Brain pericyte (primary cell): ENCODE measurements at regions not wholly inside any gene's neighbourhood (a gene's known extent, or its start where the extent isn't known, plus 50 kb on each side); places are given as distances from the start of the nearest gene placed in this dataset.
"Not testable (repeated sequence)": the region's sequence is repeated elsewhere in the genome, so short reads cannot be mapped to it uniquely, and the experiment has no call there.

Experiments
- DNase-seq: peaks from one replicate; pipeline ENCODE4 v3.0.0-alpha.2; 2012; ENCODE audit warnings: low read depth, low spot score

DNA sequence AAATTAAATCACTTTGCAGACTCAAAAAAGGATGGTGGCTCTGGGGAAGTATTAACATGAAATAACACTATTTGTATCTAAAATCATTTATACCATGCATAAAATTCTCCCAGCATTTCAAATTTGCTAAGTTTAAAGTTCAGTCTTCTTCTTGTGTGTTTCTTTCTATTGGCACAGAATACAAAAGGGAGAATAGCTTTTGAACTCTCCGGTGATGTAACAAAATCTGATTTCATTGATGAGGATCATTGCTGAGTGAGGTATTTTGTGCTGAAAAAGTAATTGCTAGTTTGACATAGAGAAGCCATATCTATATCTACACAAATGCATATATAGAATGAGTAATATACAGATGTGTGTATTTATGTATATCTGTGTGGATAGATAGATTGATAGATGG is 174.8 kb downstream of the LACC1 start:
- no peak for DNase-seq

DNA sequence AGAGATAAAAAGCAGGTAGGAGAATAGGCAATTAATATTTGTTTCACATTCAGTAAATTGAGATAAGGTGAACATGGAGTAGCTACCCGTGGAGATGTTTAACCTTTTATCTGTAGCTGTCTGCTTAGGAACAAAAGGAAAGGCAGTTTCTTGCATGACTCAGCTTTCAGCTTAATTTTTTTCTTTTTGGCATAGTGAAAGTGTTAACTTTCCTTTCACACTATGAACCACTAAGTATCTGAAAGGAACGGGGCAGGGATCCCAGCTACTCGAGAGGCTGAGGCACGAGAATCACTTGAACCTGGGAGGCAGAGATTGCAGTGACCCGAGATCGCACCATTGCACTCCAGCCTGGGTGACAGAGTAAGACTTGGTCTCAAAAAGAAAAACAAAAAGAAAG is 176.0 kb downstream of the LACC1 start:
- DNase-seq = not testable (repeated sequence)

DNA sequence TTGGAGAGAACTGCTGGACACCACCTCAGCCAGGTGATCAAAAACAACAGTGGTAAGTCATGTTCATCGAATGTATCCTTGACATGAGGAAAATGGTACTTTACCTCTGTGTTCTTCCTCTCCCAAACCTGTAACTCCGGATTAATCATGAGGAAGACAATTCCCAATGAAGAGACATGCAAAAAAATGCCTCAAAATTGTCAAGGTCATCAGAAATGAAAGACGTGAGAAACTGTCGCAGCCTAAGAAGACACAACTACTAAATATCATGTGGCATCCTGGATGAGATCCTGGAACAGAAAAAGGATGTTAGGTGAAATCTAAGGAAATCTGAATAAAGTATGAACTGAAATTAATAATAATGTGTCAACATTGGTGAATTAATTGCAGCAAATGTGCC is 178.4 kb downstream of the LACC1 start:
- DNase-seq = no peak

DNA sequence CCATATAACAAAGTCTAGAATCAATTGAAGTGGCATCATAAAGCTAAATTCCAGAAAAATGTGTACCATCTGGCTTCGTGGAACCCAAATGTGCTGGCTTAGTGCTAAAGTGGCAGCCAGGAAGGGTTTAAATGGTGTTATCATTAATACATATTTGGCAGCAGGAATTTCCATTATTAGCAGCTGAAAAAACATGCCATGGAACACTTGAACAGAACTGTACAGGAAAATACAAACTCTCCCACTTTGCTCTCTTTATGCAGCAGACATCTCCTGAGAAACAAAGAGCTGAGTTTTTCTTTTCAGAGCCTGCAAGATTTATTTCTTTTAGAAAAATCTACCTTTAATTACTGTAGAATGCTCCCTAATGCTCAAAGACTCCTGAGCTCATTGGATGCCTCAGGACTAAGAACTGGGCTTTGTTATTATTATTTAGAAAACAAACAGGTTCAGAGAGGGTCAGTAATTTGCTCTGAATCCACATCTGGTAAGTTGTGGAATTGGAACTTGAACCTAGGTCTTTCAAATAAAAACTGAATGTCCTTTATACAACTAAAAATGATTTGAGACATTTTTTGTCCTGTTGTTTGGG is 179.0 kb downstream of the LACC1 start:
- DNase-seq = no peak

DNA sequence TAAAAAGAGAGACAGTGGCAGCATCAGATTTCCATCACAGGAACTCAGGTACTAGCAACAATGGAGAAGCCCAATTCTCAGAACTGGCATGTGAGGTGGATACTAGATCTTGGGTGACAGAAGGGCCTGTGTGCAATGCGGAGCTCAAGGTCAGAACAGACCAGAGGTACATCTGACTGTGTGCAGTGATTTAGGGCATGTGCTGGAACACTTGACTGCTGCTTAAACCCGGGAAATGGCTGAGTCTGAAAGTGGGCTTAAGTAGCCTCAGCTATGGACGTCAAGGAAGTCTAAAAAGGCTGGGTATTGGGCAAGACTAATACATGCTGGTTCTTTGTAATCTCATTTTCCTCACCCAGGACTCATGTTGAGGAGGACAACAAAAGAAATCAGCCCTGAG is 182.2 kb downstream of the LACC1 start:
- DNase-seq = no peak

DNA sequence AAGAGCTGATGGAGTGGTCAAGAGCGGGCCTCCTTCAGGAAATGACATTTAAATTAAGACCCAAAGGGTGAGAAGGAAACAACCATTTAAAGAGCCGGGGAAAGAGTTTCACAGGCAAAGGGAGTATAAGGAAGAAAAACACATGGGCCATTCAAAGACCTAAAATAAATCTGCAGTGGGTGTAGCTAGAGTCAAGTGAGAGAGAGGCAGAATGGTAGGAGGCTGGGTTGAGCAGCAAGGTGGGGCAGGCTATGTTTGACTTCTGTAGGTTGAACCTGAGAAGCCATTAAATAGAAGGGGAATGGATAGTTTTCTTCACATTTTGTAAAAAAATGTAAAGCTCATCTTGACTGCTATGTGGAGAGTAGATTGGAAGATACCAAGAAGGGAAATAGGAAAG is 183.8 kb downstream of the LACC1 start:
- no peak for DNase-seq

DNA sequence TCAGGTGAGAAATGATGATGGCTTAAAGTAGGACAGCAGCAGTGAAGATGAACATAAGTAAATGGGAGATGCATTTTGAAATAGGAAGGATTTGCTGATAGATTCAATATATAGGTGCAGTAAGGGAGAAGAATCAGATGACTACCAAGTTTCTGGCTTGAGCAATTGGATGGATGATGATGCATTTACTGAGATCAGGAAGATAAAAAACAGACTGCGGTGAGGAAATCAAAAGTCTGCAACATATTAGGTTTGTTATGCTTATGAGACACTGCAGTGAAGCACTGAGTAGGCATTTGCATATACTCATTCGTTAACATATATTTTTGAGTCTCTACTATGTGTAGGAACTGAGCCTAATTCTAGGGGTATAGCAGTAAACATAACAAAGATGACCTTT is 184.2 kb downstream of the LACC1 start:
- DNase-seq = no peak

DNA sequence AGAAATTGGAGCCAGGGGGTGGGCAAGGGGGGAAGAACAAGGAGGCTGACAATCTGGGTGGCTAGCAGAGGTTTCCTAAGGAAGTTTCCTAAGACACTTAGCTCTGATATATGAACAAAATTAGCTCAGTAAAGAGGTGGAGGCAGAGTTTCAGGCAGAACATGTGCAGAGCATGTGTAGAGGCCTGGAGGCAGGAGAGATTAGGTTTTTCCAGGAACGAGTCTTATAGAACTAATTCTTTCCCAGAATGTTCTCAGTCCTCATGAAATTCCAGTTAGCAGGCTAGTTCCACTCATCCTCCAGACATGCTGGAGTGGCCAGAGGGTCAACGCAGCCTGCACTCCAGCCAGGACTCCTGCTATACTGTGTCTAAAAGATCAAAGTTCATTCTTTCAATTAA is 184.7 kb downstream of the LACC1 start:
- no peak for DNase-seq

DNA sequence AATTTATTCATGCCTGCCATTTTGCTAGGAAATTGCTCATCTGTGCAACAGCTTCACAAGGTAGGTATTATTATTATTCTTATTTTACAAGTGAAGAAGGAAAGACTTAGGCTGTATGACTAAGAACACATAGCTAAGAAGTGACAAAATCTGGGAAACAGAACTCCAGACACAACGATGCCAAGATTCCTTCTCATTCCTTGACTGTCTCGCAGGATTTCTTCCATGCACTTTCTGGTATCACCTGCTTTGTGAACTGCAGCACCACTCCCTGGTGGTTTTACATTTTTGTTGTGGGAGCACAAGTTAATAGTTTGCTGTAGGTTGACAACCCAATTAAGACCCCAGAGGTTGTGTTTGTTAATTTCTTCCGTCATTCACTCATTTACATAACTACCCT is 188.5 kb downstream of the LACC1 start:
- DNase-seq = no peak

DNA sequence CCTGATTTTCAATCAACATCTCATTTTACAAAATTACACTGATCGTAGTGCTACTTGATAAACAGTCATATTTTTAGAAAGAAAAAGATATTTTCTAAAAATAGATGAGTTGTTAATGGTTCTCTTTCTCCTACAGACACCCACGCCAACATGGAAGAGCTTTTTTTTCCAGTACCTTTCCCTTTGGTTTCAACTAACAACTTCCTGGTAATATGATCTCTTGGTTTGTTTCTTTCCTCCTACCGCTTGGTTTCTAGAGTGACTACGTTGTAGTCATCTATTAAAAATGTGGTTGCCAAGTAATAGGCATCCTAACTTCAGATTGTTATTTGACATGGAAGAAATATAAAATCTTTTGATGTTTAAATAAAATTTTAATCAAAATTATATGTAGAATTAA is 189.0 kb downstream of the LACC1 start:
- DNase-seq = no peak

DNA sequence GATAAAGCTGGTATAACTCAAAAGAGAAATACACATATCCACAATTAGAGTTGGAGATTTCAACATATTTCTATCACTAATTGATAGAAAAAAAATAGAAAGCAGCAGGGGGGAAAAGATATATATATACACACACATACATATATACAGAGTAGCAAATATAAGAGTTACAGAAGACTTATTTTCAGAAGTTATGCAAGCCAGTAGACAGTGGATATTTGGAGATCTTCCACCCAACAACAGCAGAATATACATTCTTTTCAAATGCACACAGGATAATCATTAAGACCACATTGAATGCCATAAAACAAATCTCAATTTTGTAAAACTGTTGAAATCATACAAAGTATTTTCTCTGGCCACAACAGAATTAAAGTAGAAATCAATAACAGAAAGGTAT is 192.8 kb downstream of the LACC1 start:
- no peak for DNase-seq

DNA sequence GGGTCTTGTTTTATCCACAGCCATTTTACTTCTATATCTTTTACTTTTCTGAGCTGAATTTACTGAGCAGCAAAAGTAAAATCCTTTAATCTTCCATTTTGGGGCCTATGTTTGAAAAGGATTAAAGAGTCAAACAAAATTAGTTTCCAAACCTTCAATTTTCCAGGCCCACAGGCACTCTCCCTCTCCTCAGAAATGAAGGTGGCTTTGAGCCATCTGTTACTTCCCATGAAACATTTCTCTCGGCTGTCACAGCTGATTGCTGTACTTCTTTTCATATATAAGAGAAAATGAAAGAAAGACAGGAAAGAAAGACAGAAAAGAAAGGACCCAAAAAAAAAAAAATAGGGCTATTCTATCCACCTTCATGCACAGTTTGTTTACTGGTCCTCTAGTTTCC is 194.9 kb downstream of the LACC1 start:
- no peak for DNase-seq

DNA sequence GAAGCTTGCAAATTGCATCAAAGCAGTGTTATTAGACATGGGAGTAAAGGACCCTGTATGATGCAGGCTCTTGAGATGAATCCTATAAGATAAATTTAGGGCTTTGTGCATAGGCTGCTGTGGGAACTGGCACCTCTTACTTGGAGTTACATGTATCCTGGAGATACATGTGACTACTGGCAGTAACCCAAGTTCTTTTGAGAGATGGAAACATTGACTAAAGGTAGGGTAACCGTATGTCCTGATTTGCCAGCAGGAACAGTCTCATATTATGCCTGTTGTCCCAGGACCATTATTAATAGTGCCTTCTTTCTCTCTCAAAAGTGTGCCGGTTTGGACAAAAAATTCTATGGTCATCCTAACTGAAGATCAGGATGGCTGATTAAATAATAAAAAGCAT is 195.4 kb downstream of the LACC1 start:
- no peak for DNase-seq

DNA sequence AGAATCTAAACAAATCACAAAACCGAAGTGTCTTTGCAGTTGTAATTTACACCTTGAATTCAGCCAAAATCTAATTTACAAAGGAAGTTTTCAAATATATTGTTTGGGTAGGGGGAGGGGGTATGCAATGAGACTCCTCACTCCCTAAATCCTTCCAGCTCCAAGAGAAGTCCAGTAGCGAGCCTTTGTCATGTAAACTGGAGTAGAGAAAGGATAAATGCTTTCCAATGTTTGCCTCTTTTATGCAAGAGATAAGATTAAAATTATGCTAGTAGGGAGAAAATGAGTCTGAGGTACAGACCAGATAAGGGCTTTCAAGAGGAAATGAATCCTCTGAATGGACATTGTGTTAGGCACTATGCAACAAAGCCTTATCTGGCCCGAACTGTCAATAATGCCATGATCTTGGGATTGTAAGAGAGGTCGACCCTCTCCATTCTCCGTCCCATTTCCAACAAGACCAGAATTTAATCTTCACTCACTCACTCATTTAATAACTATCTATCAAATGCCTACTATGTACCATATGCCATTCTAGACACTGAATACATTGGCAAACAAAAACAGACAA is 199.2 kb downstream of the LACC1 start:
- DNase-seq = no peak

DNA sequence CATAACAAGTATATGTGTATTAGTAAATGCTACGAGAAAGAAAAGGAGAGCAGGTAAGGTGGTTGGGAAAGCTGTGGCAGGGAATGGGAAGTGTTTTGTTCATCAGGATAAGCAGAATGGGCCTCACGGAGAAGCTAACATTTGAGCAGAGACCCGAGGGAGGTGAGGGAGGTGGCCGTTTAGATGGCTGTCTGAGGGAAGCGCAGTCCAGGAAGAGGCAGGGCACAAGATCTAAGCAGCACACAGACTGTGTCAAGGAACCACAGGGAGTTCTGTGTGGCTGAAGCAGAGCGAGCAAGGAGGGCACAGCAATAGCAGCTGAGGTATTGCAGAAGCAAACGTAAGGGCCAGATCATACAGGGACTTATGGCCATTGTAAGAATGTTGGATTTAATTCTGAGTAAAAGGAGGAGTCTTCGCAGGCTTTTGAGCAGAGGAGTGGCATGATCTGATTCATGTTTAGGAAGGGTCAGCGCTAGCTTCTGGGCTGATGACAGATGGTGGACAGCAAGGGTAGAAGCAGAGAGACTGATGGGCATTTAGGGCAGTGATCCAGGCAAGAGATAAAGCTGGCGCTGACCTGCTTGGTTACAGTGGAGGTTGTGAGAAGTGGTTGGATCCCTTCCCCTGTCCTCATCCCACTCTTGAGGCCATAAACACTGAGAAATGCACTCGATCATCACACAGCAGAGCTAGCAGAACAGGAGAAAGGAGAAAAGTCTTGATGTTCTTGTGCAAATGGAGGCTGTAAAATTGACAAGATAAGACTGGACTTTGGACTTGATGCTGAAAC is 199.9 kb downstream of the LACC1 start:
- DNase-seq = no peak

DNA sequence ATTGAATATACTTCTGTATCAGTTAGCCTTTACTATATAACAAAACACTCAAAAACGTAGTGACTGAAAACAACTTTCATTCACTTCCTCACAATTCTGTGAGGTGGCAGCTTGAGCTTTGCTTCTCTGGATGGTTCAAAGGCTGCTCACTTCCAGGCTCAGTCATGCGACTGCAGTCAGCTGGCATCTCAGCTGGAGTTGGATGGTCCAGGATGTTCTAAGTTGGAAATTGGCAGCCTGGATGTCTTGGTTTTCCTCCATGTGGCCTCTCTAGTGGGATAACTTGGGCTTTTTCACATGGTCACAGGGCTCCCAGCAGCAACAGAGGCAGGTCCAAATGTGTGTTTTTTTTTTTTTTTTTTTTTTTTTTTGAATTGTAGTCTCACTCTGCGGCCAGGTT is 204.4 kb downstream of the LACC1 start:
- no peak for DNase-seq

DNA sequence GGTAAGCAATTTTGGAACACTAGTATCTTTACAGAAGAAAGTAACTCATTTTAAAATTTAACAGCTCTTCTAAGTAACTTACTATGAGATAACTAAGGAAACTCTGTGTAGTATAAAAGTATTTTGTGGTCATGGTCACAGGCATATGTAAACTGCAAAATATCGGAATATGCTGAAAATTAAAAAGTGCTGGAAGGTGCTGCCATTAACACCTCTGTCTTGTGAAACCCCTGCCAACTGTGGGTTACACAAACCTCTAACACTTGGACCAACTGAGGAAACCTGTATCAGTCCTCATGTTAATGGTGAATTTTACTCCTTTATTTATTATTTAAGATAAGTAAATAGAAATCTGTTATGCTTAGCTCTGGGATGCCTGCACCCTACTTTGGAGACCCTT is 206.7 kb downstream of the LACC1 start:
- DNase-seq = no peak

DNA sequence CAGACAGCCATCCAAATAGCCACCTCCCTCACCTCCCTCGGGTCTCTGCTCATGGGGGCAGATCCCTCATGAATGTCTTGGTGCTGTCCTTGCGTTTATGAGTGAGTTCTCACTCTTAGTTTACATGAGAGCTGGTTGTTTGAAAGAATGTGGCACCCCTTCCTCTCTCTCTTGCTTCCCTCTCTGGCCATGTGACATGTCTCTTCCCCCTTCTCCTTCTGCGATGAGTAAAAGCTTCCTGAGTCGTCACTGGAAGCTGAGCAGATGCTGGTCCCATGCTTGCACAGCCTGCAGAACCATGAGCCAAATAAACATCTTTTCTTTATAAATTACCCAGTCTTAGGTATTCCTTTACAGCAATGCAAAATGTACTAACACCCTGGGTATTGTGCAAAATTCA is 208.7 kb downstream of the LACC1 start:
- no peak for DNase-seq

DNA sequence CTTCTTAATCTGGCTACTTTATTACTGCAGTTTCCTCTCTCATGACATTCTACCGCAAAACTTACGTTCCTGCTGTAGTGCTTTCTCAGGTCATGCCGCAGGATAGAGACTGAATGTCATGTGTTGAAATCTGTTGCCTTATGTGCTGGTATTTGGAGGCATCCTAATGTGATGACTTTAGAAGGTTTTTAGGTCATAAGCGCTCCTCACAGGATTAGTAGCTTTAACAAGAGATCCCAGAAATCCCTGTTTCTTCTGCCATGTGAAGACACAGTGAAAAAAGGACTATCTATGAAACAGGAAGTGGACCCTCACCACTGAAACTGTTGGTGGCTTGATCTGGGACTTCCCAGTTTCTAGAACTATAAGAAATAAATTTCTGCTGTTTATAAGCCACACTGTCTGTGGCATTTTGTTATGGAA is 209.3 kb downstream of the LACC1 start:
- no peak for DNase-seq

DNA sequence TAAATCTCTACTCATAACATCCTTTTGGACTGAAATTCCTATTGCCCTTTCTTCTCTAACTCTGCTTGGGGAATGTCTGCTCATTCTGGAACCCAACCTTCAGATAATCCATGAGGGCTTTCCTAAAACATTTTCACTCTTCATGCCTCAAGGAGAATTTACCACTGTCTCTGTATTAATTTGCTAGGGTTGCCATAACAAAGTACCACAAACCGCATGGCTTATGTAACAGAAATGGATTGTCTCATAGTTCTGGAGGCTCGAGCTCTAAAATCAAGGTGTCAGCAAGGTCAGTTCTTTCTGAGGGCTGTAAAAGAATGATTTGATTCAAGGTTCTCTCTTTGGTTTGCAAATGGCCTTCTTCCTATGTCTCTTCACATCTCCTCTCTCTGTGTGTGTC is 209.7 kb downstream of the LACC1 start:
- no peak for DNase-seq

DNA sequence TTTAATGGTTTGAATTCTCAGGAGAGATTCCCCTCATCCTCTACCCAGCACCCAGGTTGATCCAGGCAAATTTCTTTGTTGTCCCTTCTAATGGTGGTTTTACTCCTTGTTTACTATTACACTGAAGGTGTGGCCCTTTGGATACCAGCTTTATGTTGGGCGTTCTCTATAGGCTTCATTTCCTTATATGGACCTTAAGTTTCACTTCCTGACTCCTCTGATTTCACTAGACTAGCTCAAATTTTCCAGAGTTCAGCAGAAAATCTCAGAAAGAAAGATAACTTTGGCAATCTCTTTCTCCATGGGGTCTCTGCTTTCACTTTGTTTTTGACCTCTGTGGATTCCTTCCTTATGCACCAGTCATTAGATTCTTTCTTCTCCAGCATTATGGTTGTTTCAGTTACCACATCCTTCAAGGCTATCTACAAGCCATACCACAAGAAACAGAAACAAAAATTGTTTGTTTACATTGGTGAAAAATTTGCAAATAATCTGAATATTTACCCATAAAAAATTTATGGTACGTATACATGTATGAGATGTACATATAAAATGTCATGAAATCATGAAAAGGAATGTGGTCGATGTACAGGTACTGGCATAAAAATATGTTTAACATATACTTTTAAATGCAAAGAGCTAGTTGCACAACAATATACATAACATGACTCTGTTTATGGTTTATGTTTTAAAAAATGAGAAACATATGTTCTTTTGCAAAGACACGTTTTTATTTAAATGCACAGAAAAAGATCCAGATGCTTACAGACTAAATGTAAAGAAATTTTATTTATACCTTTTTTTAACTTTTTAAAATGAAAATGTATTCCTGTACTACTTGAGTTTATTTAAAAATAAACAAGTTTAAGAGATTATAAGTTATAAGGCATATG is 212.6 kb downstream of the LACC1 start:
- DNase-seq = no peak
